HUES48 (cell line): ENCODE measurements at regions not wholly inside any gene's neighbourhood (a gene's known extent, or its start where the extent isn't known, plus 50 kb on each side); places are given as distances from the start of the nearest gene placed in this dataset.

Source experiments
- H3K27ac ChIP-seq: one replicate; pipeline ENCODE4 v1.7.0; 2013; ENCODE audit warnings: low read depth, low read length, inconsistent platforms
- H3K27me3 ChIP-seq: 2 replicates; pipeline ENCODE4 v1.6.1; 2013; ENCODE audit warnings: mild to moderate bottlenecking, low read length; ENCODE audit not compliant: control insufficient read depth, insufficient read depth
- H3K36me3 ChIP-seq: 2 replicates; pipeline ENCODE4 v1.6.1; 2013; ENCODE audit warnings: low read length; ENCODE audit not compliant: control insufficient read depth, insufficient read depth
- H3K4me1 ChIP-seq: 2 replicates; pipeline ENCODE4 v1.6.1; 2013; ENCODE audit warnings: mild to moderate bottlenecking, low read length; ENCODE audit not compliant: control insufficient read depth, insufficient read depth
- H3K4me3 ChIP-seq: 2 replicates; pipeline ENCODE4 v1.5.1; 2013; ENCODE audit warnings: mild to moderate bottlenecking, low read depth, low read length
- H3K9ac ChIP-seq: 2 replicates; pipeline ENCODE4 v1.6.1; 2013; ENCODE audit warnings: mild to moderate bottlenecking, low read depth, low read length, moderate library complexity
- H3K9me3 ChIP-seq: 2 replicates; pipeline ENCODE4 v1.6.1; 2013; ENCODE audit warnings: low read length; ENCODE audit not compliant: control insufficient read depth, insufficient read depth

DNA sequence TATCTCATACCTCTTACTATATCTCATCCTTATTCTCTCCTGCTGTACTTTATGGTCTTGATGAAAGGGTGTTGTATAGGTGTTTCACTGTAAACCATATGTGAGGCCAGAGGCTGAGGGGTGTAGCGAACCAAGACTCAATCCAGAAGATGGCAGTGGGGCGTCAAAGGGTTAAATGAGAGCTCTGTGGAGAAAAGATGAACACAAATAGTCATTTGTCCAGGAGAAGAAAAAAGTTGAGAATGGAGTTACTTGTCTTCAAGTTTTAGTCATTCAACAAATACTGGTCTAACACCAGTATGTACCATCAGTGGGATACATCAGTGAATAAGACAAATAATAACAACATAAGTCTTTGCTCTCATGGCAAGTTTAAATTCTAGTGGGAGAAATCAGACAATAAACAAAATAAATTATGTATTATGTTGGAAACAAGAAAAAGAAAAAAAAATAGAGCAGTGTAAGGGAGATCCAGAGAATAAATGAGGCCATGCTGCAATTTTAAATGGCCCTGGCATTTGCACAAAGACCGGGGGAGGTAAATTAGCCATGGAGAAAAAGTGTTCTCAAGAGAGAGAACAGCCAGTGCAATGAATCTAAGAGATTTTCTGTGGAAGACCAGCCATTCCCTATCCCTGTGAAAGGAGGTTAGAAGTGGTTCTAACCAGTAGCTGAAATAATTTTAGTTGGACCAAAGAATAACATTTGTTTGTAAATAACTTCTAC is 77.0 kb upstream of the UMPS start:
- Histone ChIP-seq H3K27me3 (no peaks in the 10 kb centered on the region), H3K9me3 (no peaks in the 10 kb centered on the region), H3K27ac (no peak overlapping the region), H3K9ac (no peak overlapping the region), H3K36me3 (no peaks in the 10 kb centered on the region), H3K4me1 (no peaks in the 10 kb centered on the region), H3K4me3 (no peak overlapping the region)

DNA sequence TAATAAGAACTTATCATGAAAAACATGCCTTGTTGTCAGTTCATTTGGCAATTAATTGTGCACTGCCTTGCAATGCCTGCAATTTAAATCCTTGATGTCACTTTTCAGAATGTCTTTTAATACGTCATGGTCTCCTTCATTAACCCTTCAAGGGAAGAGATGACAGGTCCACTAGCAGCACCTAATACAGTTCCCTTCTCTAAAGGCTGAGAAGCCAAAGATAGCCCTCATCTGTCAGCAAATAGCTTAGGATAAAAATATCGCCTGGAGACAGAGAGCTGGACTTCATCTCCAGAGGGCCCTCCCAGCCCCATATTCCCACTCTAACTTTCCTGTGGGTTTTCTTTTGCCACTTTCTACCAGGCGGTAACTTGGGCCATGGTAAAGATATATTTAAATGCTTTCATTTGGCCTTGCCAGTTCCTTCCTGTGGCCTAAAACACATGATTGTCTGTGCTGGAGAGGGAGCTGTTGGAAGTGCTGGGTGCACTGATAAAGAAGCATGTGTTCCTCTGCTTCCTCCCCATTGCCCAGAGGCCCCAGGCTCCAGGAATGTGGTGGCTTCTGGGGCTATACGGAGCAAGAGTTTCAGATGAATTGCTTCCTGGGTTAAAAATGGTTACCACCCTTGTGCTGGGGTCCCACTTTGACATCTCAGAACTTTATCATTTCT is 76.3 kb upstream of the UMPS start:
- no peak overlapping the region for H3K27ac ChIP-seq
- H3K27me3 ChIP-seq: no peaks in the 10 kb centered on the region
- H3K4me1 ChIP-seq: no peaks in the 10 kb centered on the region
- H3K36me3 ChIP-seq: no peaks in the 10 kb centered on the region
- no peak overlapping the region for H3K9ac ChIP-seq
- H3K4me3 ChIP-seq: no peak overlapping the region
- no peaks in the 10 kb centered on the region for H3K9me3 ChIP-seq

DNA sequence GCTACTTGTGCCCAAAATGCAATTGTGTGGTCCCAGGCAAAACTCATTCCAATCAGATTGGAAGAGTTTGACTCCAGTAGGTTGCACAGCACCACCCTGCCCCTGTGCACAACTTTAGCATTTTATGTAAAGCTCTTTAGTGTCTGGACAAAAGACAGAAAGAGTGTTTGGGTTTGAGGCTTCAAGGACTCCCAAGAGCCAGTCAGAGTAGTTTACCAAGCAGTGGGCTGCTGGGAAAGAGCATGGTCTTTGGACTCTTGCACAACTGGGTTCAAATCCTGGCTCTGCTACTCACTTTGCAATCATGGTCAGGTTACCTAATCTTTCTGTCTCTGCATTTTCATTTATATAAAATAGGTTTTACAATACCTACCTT is 75.8 kb upstream of the UMPS start:
- no peak overlapping the region for H3K9ac ChIP-seq
- H3K9me3 ChIP-seq: no peaks in the 10 kb centered on the region
- no peaks in the 10 kb centered on the region for H3K36me3 ChIP-seq
- H3K27me3 ChIP-seq: no peaks in the 10 kb centered on the region
- H3K4me3 ChIP-seq: no peak overlapping the region
- H3K4me1 ChIP-seq: no peaks in the 10 kb centered on the region
- H3K27ac ChIP-seq: no peak overlapping the region

DNA sequence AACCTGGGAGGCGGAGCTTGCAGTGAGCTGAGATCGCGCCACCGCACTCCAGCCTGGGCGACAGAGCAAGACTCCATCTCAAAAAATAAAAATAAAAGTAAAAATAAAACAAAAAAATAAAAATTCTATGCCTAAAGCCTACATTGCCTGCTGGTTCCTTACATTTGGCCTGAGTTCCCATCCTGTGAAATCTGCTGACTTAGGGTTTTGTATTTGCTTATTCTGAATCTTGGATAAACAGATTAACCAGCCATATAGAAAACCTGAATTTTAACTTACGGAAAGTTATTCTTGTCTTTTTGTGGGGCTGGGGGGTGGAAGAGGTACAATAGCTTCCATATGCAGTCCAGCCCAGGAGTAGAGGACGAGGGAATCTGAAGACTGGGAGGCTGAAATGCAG is 73.7 kb upstream of the UMPS start:
- H3K9me3 ChIP-seq: no peaks in the 10 kb centered on the region
- no peak overlapping the region for H3K4me3 ChIP-seq
- no peak overlapping the region for H3K27ac ChIP-seq
- H3K4me1 ChIP-seq: no peaks in the 10 kb centered on the region
- H3K27me3 ChIP-seq: no peaks in the 10 kb centered on the region
- H3K36me3 ChIP-seq: no peaks in the 10 kb centered on the region
- no peak overlapping the region for H3K9ac ChIP-seq

DNA sequence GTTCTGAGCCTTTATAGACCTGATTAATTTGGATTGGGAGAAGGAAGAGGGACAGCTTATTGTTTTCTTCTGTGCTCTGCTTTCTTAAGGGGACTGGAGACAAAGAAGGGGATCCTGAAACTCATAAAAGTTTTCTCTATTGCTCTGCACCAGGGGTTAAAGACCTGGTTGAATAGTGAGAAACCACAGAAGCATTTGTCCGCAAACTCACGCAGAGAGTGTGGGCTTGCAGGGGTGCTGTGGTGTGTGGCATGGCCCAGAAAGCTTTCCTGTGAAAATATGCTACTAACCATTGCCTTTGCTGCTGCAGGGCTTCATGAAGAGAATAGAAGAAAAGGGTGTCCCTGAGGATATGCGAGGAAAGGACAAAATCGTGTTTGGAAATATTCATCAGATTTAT is 73.1 kb upstream of the UMPS start:
- no peaks in the 10 kb centered on the region for H3K9me3 ChIP-seq
- H3K4me3 ChIP-seq: no peak overlapping the region
- H3K4me1 ChIP-seq: no peaks in the 10 kb centered on the region
- H3K27me3 ChIP-seq: no peaks in the 10 kb centered on the region
- H3K27ac ChIP-seq: no peak overlapping the region
- H3K36me3 ChIP-seq: no peaks in the 10 kb centered on the region
- no peak overlapping the region for H3K9ac ChIP-seq

DNA sequence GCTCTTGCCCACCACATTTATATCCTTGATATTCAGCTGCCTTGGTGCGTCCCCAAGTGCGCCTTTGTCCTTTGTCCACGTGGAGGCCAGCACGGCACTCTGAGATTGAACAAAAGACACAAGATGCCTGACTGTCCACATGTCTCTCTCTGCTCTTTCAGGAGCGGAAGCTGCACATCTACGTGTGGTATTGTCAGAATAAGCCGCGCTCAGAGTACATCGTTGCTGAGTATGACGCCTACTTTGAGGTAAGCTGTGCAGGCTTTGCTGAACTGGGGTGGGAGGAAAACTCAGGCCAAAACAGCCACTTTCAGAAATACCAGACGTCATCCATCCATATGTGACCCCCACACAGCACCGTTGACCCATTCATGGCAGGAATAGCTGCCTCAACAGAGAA is 72.0 kb upstream of the UMPS start:
- Histone ChIP-seq H3K9me3 (no peaks in the 10 kb centered on the region), H3K4me1 (no peaks in the 10 kb centered on the region), H3K36me3 (no peaks in the 10 kb centered on the region), H3K4me3 (no peak overlapping the region), H3K27ac (no peak overlapping the region), H3K9ac (no peak overlapping the region), H3K27me3 (no peaks in the 10 kb centered on the region)

DNA sequence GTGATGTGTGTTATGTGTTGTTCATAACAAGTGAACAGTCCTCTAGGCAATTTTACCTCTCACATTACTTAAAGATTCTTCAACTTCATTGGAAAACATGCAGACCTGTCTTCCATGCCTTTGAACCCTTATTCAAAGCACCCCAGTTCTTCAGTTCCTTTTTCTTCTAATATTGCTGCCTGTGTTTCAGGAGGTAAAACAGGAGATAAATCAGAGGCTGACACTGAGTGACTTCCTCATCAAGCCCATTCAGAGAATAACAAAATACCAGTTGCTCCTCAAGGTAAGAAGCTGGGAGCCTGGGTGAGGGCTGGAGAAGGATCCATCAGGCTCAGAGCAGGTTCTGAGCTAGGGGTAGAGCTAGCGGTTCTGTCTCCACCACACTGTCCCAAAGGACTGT is 71.1 kb upstream of the UMPS start:
- Histone ChIP-seq H3K4me3 (no peak overlapping the region), H3K27ac (no peak overlapping the region), H3K4me1 (no peaks in the 10 kb centered on the region), H3K9ac (no peak overlapping the region), H3K9me3 (no peaks in the 10 kb centered on the region), H3K27me3 (no peaks in the 10 kb centered on the region), H3K36me3 (no peaks in the 10 kb centered on the region)

DNA sequence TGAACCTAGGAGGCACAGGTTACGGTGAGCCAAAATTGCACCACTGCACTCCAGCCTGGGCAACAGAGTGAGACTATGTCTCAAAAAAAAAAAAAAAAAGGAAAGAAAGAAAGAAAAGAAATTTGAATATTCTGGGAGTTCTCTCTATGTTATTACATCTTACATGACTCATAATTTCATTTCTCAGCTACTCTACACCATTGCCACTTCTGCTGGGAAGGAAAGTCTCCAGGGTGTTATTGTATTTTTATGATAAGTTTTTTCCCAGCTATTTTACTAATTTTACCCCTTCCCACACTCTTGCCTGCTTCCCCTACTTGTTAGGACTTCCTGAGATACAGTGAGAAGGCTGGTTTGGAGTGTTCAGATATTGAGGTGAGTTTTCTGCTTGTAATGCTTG is 69.7 kb upstream of the UMPS start:
- no peak overlapping the region for H3K9ac ChIP-seq
- H3K9me3 ChIP-seq: no peaks in the 10 kb centered on the region
- no peaks in the 10 kb centered on the region for H3K36me3 ChIP-seq
- no peak overlapping the region for H3K4me3 ChIP-seq
- H3K27ac ChIP-seq: no peak overlapping the region
- no peaks in the 10 kb centered on the region for H3K4me1 ChIP-seq
- no peaks in the 10 kb centered on the region for H3K27me3 ChIP-seq

DNA sequence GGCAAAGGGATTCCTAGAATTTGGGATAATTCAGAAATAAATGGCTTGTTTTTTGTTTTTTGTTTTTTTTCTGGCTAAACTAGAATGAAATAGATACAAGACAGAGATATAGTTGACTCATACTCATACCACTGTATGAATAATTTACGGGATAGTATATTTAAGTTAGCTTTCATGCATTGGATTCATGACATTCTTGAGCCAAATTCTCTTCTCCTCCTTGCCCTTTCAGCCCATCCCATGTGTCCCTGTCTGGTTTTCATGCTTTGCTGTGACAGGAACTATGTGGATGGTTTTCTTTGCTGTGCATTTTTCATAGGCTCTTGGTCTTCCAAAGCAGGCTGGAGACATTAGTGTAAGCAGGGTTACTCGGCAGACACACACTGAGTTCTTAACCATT is 66.6 kb upstream of the UMPS start:
- H3K27me3 ChIP-seq: no peaks in the 10 kb centered on the region
- no peak overlapping the region for H3K4me3 ChIP-seq
- no peak overlapping the region for H3K9ac ChIP-seq
- H3K9me3 ChIP-seq: no peaks in the 10 kb centered on the region
- H3K36me3 ChIP-seq: no peaks in the 10 kb centered on the region
- H3K4me1 ChIP-seq: no peaks in the 10 kb centered on the region
- H3K27ac ChIP-seq: no peak overlapping the region

DNA sequence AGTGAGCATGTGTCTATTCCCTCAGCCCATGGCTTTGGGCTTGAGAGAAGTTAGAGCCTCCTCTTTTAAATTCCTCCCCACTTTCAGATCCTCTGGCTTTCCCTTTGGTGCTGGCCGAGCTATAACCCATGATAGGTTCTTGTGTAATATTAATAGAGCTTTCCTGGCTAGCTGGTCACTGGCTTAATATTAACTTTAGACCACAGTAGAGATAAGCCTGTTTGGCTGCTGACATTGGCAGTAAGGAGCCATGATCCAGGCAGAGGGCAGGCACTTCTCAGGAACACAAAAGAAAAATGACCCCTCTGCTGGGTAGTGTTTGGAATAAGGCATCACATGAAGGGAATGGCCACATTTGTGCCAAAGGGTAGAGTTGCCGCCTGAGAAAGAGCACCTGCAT is 65.4 kb upstream of the UMPS start:
- Histone ChIP-seq H3K27me3 (no peaks in the 10 kb centered on the region), H3K4me3 (no peak overlapping the region), H3K36me3 (no peaks in the 10 kb centered on the region), H3K4me1 (no peaks in the 10 kb centered on the region), H3K9me3 (no peaks in the 10 kb centered on the region), H3K9ac (no peak overlapping the region), H3K27ac (no peak overlapping the region)

DNA sequence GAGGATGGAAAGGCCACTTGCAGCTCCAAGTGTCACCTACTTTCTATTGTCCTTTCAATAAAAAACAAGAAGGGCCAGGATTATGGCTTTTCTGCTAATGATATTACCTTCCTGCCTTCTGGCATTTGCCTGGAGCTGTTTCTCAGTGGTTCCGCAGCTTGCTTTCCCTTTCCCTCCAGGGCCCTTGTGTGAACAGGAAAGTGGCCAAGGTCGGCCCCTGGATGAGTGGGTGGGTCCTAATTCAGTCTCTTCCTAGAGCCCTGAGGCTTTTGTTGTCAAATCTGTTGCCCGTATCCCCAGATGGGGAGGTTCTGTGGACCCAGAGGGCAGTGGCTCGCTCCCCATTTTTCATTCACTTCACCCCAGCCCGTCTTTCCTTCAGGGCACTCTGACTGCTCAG is 64.2 kb upstream of the UMPS start:
- Histone ChIP-seq H3K9ac (no peak overlapping the region), H3K27me3 (no peaks in the 10 kb centered on the region), H3K36me3 (no peaks in the 10 kb centered on the region), H3K4me1 (no peaks in the 10 kb centered on the region), H3K4me3 (no peak overlapping the region), H3K27ac (no peak overlapping the region), H3K9me3 (no peaks in the 10 kb centered on the region)
